Central memory CD4-positive, alpha-beta T cell (primary cell): ENCODE measurements at regions not wholly inside any gene's neighbourhood (a gene's known extent, or its start where the extent isn't known, plus 50 kb on each side); places are given as distances from the start of the nearest gene placed in this dataset.

Experiments used
- DNase-seq: peaks from one replicate; pipeline ENCODE4 v3.0.0; 2022

DNA sequence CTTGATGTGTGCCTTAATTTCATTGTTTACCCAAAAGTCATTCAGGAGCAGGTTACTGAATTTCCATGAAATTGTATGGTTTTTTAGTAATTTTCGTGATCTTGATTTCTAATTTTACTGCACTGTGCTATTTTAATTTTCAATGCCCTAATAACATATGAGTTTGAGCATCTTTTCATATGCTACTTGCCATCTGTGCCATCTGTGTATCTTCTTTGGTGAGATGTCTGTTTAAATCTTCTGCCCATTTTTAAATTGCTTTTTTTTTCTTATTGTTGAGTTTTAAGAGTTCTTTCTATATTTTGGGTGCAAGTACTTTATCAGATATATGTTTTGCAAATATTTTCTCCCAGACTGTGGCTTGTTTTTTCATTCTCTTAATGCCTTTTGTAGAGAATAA is 165.9 kb downstream of the ST6GAL2 start:
- no peak for DNase-seq

DNA sequence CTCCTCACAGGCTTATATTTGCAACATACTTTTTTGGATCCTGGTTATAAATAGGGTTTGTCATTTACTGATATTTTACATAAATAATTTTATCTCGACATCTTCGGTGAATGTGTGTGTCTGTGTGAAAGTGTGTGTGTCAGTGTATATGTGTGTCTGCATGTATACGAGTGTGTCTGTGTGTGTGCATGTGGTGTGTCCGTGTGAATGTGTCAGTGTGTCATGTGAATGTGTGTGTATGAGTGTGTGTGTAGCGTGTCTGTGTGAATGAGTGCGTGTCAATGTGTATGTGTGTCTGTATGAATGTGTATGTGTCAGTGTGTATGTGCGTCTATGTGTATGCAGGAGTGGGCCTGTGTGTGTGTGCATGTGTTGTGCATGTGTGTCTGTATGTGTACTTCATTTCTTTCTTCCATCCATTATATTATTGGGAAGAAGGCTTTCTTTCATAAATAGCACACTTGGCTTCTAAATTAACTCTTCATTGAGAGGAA is 161.6 kb downstream of the ST6GAL2 start:
- no peak for DNase-seq

DNA sequence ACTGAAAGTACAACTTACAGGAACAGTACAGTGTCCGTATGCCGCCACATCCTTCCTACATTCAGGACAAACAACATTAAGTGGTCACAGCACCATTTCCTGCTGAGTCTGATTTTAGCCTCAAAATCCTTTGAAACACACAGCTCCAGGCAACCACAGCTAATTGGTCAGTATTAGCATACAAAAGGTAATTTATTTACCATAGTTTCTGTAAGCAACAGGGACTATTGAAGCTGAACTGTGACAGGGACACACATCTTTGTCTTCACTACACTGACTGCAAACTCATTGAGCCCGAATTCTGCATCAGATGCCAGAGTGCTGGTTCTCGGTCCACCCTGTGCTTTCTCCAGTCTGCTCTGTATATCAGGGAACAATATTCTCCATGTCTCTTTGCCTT is 151.8 kb downstream of the ST6GAL2 start:
- DNase-seq, result no peak

DNA sequence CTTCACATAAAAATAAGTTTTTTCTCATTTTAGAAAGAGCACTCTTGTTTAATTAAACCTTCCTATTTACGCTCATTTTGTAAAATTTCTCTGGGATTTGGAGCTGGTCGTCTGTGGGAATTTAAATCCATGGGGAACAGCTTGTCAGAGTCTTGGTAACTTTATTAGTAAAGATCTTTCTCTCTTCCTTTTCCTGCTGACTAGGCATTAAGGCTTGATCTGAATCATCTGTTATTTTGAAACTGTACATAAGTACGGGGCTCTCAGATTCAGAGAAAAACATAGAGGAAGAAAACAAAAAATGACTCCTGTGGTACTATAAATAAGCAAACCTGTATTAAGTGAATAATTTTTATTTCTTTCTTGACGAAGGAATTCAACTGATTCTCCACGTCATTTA is 150.2 kb downstream of the ST6GAL2 start:
- no peak for DNase-seq

DNA sequence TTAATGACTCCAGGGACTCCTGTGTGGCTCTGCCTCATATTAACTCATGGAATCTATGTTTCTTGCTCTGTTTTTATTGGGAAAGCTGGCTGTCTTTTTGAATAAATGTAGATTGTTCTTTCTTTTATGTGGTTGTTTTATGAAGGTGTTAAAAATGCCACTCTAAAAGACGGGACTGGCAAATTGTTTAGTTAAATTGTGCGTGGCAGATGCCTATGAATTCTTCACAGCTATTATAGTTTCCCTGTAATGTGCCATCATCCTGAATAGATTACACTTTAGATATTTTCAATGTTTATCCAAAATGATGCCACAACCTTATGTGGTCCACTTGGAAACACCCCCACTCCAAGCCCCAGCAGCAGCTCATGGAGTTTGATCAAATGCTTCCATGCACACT is 149.7 kb downstream of the ST6GAL2 start:
- DNase-seq, result no peak

DNA sequence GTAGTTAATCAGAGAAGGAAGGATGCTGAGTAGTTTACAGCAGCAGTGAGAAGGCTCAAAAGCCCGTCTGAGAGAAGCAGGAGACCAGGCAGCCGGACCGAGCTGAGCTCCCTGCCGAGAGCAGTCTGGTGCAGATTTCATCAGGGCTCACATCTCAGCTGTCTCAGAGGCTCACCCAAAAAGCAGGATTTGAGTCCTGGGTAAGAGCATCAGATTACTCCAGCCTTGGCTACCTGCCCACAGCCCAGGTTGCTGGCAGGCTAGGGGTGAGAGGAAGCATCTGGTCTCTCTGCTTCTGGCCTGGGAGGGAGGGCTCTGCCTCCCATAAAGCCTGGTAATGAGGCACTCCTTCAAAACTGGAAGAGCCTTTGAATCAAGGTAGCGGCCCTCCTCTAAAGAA is 140.5 kb downstream of the ST6GAL2 start:
- no peak for DNase-seq

DNA sequence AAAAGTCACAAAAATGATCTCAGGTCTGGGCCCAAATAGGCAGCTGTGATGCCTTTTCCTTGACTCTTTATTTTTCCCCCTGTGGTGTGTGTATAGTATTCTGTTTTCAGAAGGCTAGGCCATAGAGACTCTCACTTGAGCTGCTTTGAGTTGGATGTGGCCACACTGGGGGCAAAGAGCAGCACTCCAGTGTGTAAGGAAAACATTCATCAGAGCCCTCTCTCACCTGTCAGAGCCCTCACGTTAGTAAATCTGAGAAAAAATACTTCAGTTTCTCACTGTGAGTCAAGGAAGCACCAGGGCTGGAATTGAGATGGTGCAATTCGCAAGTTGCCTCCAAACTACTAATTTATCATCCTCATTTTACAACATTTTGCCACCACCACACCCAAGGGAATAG is 136.1 kb downstream of the ST6GAL2 start:
- DNase-seq, result no peak
